ENCODE measurements at regions not wholly inside any gene's neighbourhood (a gene's known extent, or its start where the extent isn't known, plus 50 kb on each side); places are given as distances from the start of the nearest gene placed in this dataset.

GRCh38 chr2:18444806-18445205 lies 115.6 kb downstream of the RDH14 start:
- no peak overlapping the region for H3K9ac ChIP-seq (ENCODE audit: control insufficient read depth, insufficient read depth, low read length)
- no peak for DNase-seq (ENCODE audit: low read depth, low spot score)
- H3K79me2 ChIP-seq (ENCODE audit: control insufficient read depth, insufficient read depth, low read length) = no peaks in the 10 kb centered on the region
- H4K20me1 ChIP-seq (ENCODE audit: control insufficient read depth, insufficient read depth) = no peaks in the 10 kb centered on the region
- TF ChIP-seq ZZZ3 (IDR thresholded peaks at IDR 0.05; ENCODE audit: control insufficient read depth, insufficient read length, low read depth) = no peak
- no peak for TF ChIP-seq HDGF (IDR thresholded peaks at IDR 0.05)
- TF ChIP-seq KDM1A (IDR thresholded peaks at IDR 0.05; ENCODE audit: borderline replicate concordance) = no peak
- TF ChIP-seq NRF1 (conservative IDR thresholded peaks at IDR 0.05; ENCODE audit: low read depth, low read length) = no peak
- TF ChIP-seq ZBTB4 (CRISPR knock-in tag; IDR thresholded peaks at IDR 0.05) = no peak
- no peak for TF ChIP-seq PBX3 (IDR thresholded peaks at IDR 0.05; ENCODE audit: insufficient replicate concordance, low read depth, low read length)
- TF ChIP-seq, protein P1, sequence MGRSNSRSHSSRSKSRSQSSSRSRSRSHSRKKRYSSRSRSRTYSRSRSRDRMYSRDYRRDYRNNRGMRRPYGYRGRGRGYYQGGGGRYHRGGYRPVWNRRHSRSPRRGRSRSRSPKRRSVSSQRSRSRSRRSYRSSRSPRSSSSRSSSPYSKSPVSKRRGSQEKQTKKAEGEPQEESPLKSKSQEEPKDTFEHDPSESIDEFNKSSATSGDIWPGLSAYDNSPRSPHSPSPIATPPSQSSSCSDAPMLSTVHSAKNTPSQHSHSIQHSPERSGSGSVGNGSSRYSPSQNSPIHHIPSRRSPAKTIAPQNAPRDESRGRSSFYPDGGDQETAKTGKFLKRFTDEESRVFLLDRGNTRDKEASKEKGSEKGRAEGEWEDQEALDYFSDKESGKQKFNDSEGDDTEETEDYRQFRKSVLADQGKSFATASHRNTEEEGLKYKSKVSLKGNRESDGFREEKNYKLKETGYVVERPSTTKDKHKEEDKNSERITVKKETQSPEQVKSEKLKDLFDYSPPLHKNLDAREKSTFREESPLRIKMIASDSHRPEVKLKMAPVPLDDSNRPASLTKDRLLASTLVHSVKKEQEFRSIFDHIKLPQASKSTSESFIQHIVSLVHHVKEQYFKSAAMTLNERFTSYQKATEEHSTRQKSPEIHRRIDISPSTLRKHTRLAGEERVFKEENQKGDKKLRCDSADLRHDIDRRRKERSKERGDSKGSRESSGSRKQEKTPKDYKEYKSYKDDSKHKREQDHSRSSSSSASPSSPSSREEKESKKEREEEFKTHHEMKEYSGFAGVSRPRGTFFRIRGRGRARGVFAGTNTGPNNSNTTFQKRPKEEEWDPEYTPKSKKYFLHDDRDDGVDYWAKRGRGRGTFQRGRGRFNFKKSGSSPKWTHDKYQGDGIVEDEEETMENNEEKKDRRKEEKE (IDR thresholded peaks at IDR 0.05) = no peak
- TF ChIP-seq CHD4 (IDR thresholded peaks at IDR 0.05) = no peak
- TF ChIP-seq SUZ12 (IDR thresholded peaks at IDR 0.05; ENCODE audit: unreplicated experiment) = no peak
- no peak for TF ChIP-seq SMARCA5 (IDR thresholded peaks at IDR 0.05)
- no peak for TF ChIP-seq MEF2A (IDR thresholded peaks at IDR 0.05; ENCODE audit: insufficient read depth, low read depth, low read length)
- TF ChIP-seq FOXK2 (IDR thresholded peaks at IDR 0.05) = no peak
- no peak for TF ChIP-seq POLR2AphosphoS2 (IDR thresholded peaks at IDR 0.05; ENCODE audit: low read depth, low read length)
- TF ChIP-seq PAX8 (IDR thresholded peaks at IDR 0.05) = no peak
- no peak for TF ChIP-seq NKRF (conservative IDR thresholded peaks at IDR 0.05)
- TF ChIP-seq ATF7 (IDR thresholded peaks at IDR 0.05; ENCODE audit: low read depth) = no peak
- no peak for TF ChIP-seq MXI1 (IDR thresholded peaks at IDR 0.05; ENCODE audit: low read depth, low read length)
- TF ChIP-seq TAF1 (IDR thresholded peaks at IDR 0.05; ENCODE audit: borderline replicate concordance, low read depth, low read length) = no peak
- H3K4me2 ChIP-seq (ENCODE audit: control insufficient read depth, insufficient read depth) = no peak overlapping the region
- H3K9me3 ChIP-seq (replicated peaks; ENCODE audit: control insufficient read depth, insufficient read depth, low read length) = no peaks in the 10 kb centered on the region
- CTCF ChIA-PET = no interaction called here
- no peaks in the 10 kb centered on the region; a peak in 2 of 4 replicates for H3K27me3 ChIP-seq (replicated peaks in 1 of 2; ENCODE audit: control insufficient read depth in 2 of 2, insufficient read depth in 2 of 2, low read length in 1 of 2)
- no TSS peak for BruUV-seq (replicated peaks)
- RAD21 ChIA-PET (ENCODE audit: unreplicated experiment) = no interaction called here
- H3K36me3 ChIP-seq (ENCODE audit: control insufficient read depth in 2 of 2, insufficient read depth in 2 of 2, low read length in 1 of 2) = no peaks in the 10 kb centered on the region
- POLR2A ChIA-PET = interaction anchor here (0.5 kb wide), 1 partner anchor 71 kb away, joined by 3 read pairs; no protein-coding TSS in a partner anchor
- no peak overlapping the region for H3K4me3 ChIP-seq
- in situ Hi-C loops (cut with MboI) (no loop called here), intact Hi-C loops (cut with micrococcal nuclease; ENCODE audit: unreplicated experiment) (no loop called here)
- no peak for ATAC-seq
- no peaks in the 10 kb centered on the region for H3K4me1 ChIP-seq (ENCODE audit: control insufficient read depth, insufficient read depth, low read length)
- FAIRE-seq = no peak
- no peak overlapping the region for H2AFZ ChIP-seq (ENCODE audit: control insufficient read depth, low read depth, low read length)
- no peak overlapping the region for H3K27ac ChIP-seq (ENCODE audit: control insufficient read depth, insufficient read depth)
- SMC1A ChIA-PET (ENCODE audit: uncharacterized antibody, unreplicated experiment) = no interaction called here
- WGBS (ENCODE audit: insufficient coverage, insufficient replicate concordance, low lambda C conversion rate, missing lambda C conversion rate) = 23% methylated on average over 2 of the region's 2 CpGs
